K562 (cell line): ENCODE measurements at regions not wholly inside any gene's neighbourhood (a gene's known extent, or its start where the extent isn't known, plus 50 kb on each side); places are given as distances from the start of the nearest gene placed in this dataset.

Experiments used
- ATAC-seq: fragments of 200-7000 bp; cut with Tn5 transposase; 3 replicates; pipeline ENCODE4 v1.9.1; 2020; ENCODE audit warnings: moderate library complexity
- BruUV-seq: library from RNA; stranded (reverse); fragments of 400-500 nt; replicated peaks from 2 replicates; lab custom pipeline; 2021; lab: Mats Ljungman, UMichigan
- CTCF ChIA-PET: fragments of 300-600 bp; formaldehyde crosslinking; extraction: SDS; loops from one replicate; lab custom pipeline; 2021; ENCODE audit warnings: low intra/inter-chr PET ratio; lab: Yijun Ruan, JAX
- POLR2A ChIA-PET: fragments of 300-600, 350-650 bp; sonication (Branson Sonifier 250); formaldehyde crosslinking; extraction: SDS; loops from one replicate; lab custom pipeline; 2021; ENCODE audit warnings: antibody characterized with exemption, inconsistent platforms; lab: Yijun Ruan, JAX
- DNase-seq, 4 experiments: peaks; one replicate each; pipeline versions ENCODE4 v3.0.0 to v3.0.0-alpha.2; 2011 to 2018; ENCODE audit warnings: low spot score in 3 of 4, mixed read lengths in 3 of 4; ENCODE audit errors: extremely low read depth in 1 of 4
- FAIRE-seq: peaks from 2 replicates; lab custom pipeline; 2011; peaks lifted over from hg19 to GRCh38; lab: Jason Lieb, UNC
- H2AFZ ChIP-seq: 2 replicates; pipeline ENCODE4 v1.6.0; 2011; ENCODE audit warnings: low read depth, low read length, control low read depth, inconsistent platforms
- H3K27ac ChIP-seq: fragments of 200-600 bp; 3 replicates; pipeline ENCODE4 v1.8.0; 2011; ENCODE audit warnings: low read depth, mild to moderate bottlenecking, control low read depth, inconsistent platforms, low read length, moderate library complexity, mixed read lengths; ENCODE audit errors: extremely low read depth
- H3K27me3 ChIP-seq, 2 experiments: fragments of 300-600 bp in 1 of 2; 2 replicates in 1 of 2; 3 replicates in 1 of 2; pipeline versions ENCODE4 v1.6.0 to v1.8.0; 2011; ENCODE audit warnings: inconsistent platforms in 2 of 2, low read length in 2 of 2, mild to moderate bottlenecking in 1 of 2, mixed read lengths in 1 of 2, moderate library complexity in 1 of 2; ENCODE audit not compliant: control insufficient read depth in 2 of 2, insufficient read depth in 2 of 2
- H3K36me3 ChIP-seq: fragments of 300-600 bp; 3 replicates; pipeline ENCODE4 v1.8.0; 2011; ENCODE audit warnings: mild to moderate bottlenecking, low read length, inconsistent platforms; ENCODE audit not compliant: control insufficient read depth, insufficient read depth
- H3K4me1 ChIP-seq, 2 experiments: fragments of 200-600 bp in 1 of 2; replicated peaks in 1 of 2; 2 replicates in 1 of 2; 3 replicates in 1 of 2; pipeline versions ENCODE4 v1.5.1 to v1.8.0; 2011; ENCODE audit warnings: inconsistent platforms in 2 of 2, low read length in 2 of 2, mild to moderate bottlenecking in 1 of 2, mixed read lengths in 1 of 2, moderate library complexity in 1 of 2; ENCODE audit not compliant: control insufficient read depth in 2 of 2, insufficient read depth in 2 of 2
- H3K4me2 ChIP-seq: 2 replicates; pipeline ENCODE4 v1.6.1; 2011; ENCODE audit warnings: low read length, control low read depth, inconsistent platforms, mixed read lengths; ENCODE audit not compliant: insufficient read depth
- H3K4me3 ChIP-seq: fragments of 200-600 bp; sonication (generic), shearing (Covaris generic); 2 replicates; pipeline ENCODE4 v1.5.1; 2016; ENCODE audit warnings: control low read depth, inconsistent platforms
- H3K79me2 ChIP-seq: fragments of 200-600 bp; 3 replicates; pipeline ENCODE4 v1.8.0; 2011; ENCODE audit warnings: low read length, inconsistent platforms; ENCODE audit not compliant: control insufficient read depth, insufficient read depth
- H3K9ac ChIP-seq, 2 experiments: 2 replicates each; pipeline versions ENCODE4 v1.6.0 to v1.6.1; 2011; ENCODE audit warnings: low read depth in 2 of 2, low read length in 2 of 2, control low read depth in 1 of 2, inconsistent platforms in 1 of 2, mild to moderate bottlenecking in 1 of 2, mixed read lengths in 1 of 2; ENCODE audit not compliant: insufficient read depth in 1 of 2
- H3K9me1 ChIP-seq: one replicate; pipeline ENCODE4 v1.6.0; 2011; ENCODE audit warnings: inconsistent platforms, mild to moderate bottlenecking, low read length, moderate library complexity; ENCODE audit not compliant: control insufficient read depth, insufficient read depth
- H3K9me3 ChIP-seq: replicated peaks from 2 replicates; pipeline ENCODE4 v1.5.1; 2011; ENCODE audit warnings: low read depth, low read length, inconsistent platforms; ENCODE audit not compliant: control insufficient read depth, insufficient read depth
- H4K20me1 ChIP-seq: replicated peaks from 2 replicates; pipeline ENCODE4 v1.6.1; 2011; ENCODE audit warnings: low read length, inconsistent platforms, mixed read lengths; ENCODE audit not compliant: control insufficient read depth, insufficient read depth
- E2F8 ChIP-seq: fragments of 450-650 bp; IDR thresholded peaks from 2 replicates; pipeline ENCODE4 v1.7.1; 2018; ENCODE audit warnings: mild to moderate bottlenecking, low read depth; ENCODE audit not compliant: partially characterized antibody
- EHMT2 ChIP-seq: fragments of 450-650 bp; IDR thresholded peaks from 2 replicates; pipeline ENCODE4 v1.6.1; 2018; ENCODE audit warnings: antibody characterized with exemption
- EP400 ChIP-seq: fragments of 450-650 bp; IDR thresholded peaks from 2 replicates; pipeline ENCODE4 v1.6.1; 2017; ENCODE audit warnings: antibody characterized with exemption, mild to moderate bottlenecking, moderate library complexity
- FOXP1 ChIP-seq: sonication (generic); formaldehyde crosslinking; IDR thresholded peaks from 2 replicates; pipeline ENCODE4 v1.8.0; 2022; ENCODE audit warnings: mild to moderate bottlenecking, missing genetic modification reagents
- HINFP ChIP-seq: fragments of 450-650 bp; conservative IDR thresholded peaks from 2 replicates; pipeline ENCODE4 v1.6.1; 2016; ENCODE audit warnings: missing genetic modification characterization, low read depth, mild to moderate bottlenecking, control low read depth, missing compliant biosample characterization
- MYBL2 ChIP-seq, 2 experiments: fragments of 450-650 bp in 1 of 2; sonication (generic) in 1 of 2; formaldehyde crosslinking in 1 of 2; IDR thresholded peaks; 2 replicates each; pipeline versions ENCODE4 v1.6.1 to v1.8.1; 2017 to 2022; ENCODE audit warnings: borderline replicate concordance in 1 of 2, inconsistent platforms in 1 of 2, low read depth in 1 of 2, mild to moderate bottlenecking in 1 of 2, missing genetic modification reagents in 1 of 2, moderate library complexity in 1 of 2
- NONO ChIP-seq, 2 experiments: fragments of 200-400 bp in 1 of 2; fragments of 450-650 bp in 1 of 2; formaldehyde crosslinking in 1 of 2; IDR thresholded peaks; 2 replicates each; pipeline ENCODE4 v1.6.1; 2017; ENCODE audit warnings: low read depth in 2 of 2, mild to moderate bottlenecking in 2 of 2, moderate library complexity in 2 of 2, low read length in 1 of 2
- TFAM ChIP-seq: fragments of 250-450 bp; sonication (Bioruptor Pico); conservative IDR thresholded peaks from 2 replicates; pipeline ENCODE4 v1.5.0; 2021; ENCODE audit warnings: mild to moderate bottlenecking, moderate library complexity
- ZMIZ1 ChIP-seq, 2 experiments: fragments of 150-350 bp in 1 of 2; IDR thresholded peaks; 2 replicates each; pipeline ENCODE4 v1.6.1; 2012 to 2016; ENCODE audit warnings: low read depth in 2 of 2, low read length in 2 of 2, mild to moderate bottlenecking in 1 of 2, moderate library complexity in 1 of 2
- WGBS: fragments of 100-300 bp; shearing (Covaris generic); methylation state at CpG from one replicate; pipeline ENCODE4 v1.1.6; 2016; ENCODE audit warnings: low coverage, mixed read lengths; ENCODE audit not compliant: insufficient coverage; ENCODE audit errors: missing lambda C conversion rate; 5-methylcytosine and 5-hydroxymethylcytosine counted together
- in situ Hi-C: fragments of 300-500 bp; cut with MboI; formaldehyde crosslinking; loops from 4 replicates; pipeline ENCODE4 v1.15.0; 2018; ENCODE audit warnings: inconsistent platforms, mixed read lengths
- intact Hi-C: fragments of 100-400 bp; cut with micrococcal nuclease; formaldehyde crosslinking; loops from 2 replicates; pipeline ENCODE4 v1.14.2; 2022
- TF ChIP-seq, protein P1 (sequence below), 2 experiments: fragments of 450-650 bp; IDR thresholded peaks; 2 replicates each; pipeline ENCODE4 v1.6.1; 2016
- TF ChIP-seq, protein P2 (sequence below): fragments of 250-450 bp; sonication (Bioruptor Pico); IDR thresholded peaks from 2 replicates; pipeline ENCODE4 v1.8.0; 2022; ENCODE audit warnings: moderate library complexity, mild to moderate bottlenecking, inconsistent platforms

DNA sequence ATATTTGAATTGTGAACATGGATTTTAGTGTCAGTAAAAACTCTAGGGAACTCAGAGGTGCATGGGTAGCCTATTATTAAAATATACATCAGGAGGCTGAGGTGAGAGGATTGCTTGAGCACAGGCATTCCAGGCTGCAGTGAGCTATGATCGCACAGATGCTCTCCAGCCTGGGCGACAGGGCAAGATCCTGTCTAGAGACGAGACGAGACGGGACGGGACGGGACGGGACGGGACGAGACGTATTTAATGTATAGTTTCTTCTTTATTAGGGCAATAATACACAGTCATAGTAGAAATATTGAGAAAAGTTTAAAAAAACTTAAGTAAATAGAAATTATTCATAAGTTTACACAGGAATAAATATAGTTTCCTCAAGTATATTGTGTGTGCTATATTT lies 89.3 kb downstream of the DIPK2A start:
- WGBS, result 2% methylated on average over 11 of the region's 11 CpGs
- TF ChIP-seq E2F8 (no peak), EP400 (no peak), NONO (IDR thresholded peaks at IDR 0.05; ENCODE audit: low read depth in 2 of 2, low read length in 1 of 2) (no peak), EHMT2 (no peak), FOXP1 (CRISPR knock-in tag) (no peak), HINFP (no peak), TFAM (CRISPR knock-in tag) (no peak), MYBL2 (IDR thresholded peaks at IDR 0.05; ENCODE audit: low read depth) (no peak), MYBL2 (CRISPR knock-in tag; IDR thresholded peaks at IDR 0.05; ENCODE audit: borderline replicate concordance) (no peak), ZMIZ1 (IDR thresholded peaks at IDR 0.05; ENCODE audit: low read depth in 2 of 2, low read length in 2 of 2) (no peak)
- TF ChIP-seq, protein P1, sequence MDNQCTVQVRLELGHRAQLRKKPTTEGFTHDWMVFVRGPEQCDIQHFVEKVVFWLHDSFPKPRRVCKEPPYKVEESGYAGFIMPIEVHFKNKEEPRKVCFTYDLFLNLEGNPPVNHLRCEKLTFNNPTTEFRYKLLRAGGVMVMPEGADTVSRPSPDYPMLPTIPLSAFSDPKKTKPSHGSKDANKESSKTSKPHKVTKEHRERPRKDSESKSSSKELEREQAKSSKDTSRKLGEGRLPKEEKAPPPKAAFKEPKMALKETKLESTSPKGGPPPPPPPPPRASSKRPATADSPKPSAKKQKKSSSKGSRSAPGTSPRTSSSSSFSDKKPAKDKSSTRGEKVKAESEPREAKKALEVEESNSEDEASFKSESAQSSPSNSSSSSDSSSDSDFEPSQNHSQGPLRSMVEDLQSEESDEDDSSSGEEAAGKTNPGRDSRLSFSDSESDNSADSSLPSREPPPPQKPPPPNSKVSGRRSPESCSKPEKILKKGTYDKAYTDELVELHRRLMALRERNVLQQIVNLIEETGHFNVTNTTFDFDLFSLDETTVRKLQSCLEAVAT (IDR thresholded peaks at IDR 0.05), result no peak
- TF ChIP-seq, protein P2, sequence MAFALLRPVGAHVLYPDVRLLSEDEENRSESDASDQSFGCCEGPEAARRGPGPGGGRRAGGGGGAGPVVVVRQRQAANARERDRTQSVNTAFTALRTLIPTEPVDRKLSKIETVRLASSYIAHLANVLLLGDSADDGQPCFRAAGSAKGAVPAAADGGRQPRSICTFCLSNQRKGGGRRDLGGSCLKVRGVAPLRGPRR (CRISPR knock-in tag), result no peak

More for the DNA sequence above, 89.3 kb downstream of the DIPK2A start:
- CTCF ChIA-PET, result no interaction called here
- Histone ChIP-seq H3K36me3 (no peaks in the 10 kb centered on the region), H3K9me1 (no peaks in the 10 kb centered on the region), H2AFZ (no peak overlapping the region), H3K4me3 (no peak overlapping the region), H3K9me3 (no peaks in the 10 kb centered on the region), H3K27ac (no peak overlapping the region), H3K4me2 (no peak overlapping the region), H3K27me3 (no peaks in the 10 kb centered on the region; a peak in 1 of 5 replicates), H4K20me1 (no peaks in the 10 kb centered on the region), H3K79me2 (no peaks in the 10 kb centered on the region), H3K4me1 (no peaks in the 10 kb centered on the region), H3K9ac (no peak overlapping the region)
- no TSS peak for BruUV-seq
- FAIRE-seq (no peak), DNase-seq (no peak), ATAC-seq (no peak)
- intact Hi-C loops, result no loop called here
- POLR2A ChIA-PET, result no interaction called here
- in situ Hi-C loops, result no loop called here
